GM19043 (cell line): ENCODE measurements at regions not wholly inside any gene's neighbourhood (a gene's known extent, or its start where the extent isn't known, plus 50 kb on each side); places are given as distances from the start of the nearest gene placed in this dataset.

Source experiments
- ATAC-seq: cut with Tn5 transposase; IDR thresholded peaks from one replicate; pipeline ENCODE4 v1.9.1; 2021; ENCODE audit warnings: low read depth; ENCODE audit not compliant: unreplicated experiment

DNA sequence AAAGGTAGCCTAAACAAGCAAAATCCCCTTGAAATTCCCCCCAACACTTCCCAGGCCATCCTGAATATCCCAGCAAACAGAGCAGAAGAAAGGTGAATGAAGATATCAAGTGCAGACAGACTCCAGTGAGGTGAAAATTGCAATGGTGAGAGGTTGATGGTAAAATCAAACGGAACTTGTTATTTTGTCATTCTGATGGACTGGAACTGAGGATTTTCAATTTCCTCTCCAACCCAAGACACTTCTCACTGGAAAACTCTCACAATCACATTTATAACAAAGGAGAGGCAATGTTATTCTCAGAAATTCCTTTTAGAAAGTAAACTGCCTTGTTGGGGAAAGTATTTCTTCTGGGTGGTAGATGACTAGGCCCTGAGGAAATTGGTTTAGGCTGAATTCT, 412.4 kb upstream of the C9orf72 start:
- no peak for ATAC-seq

DNA sequence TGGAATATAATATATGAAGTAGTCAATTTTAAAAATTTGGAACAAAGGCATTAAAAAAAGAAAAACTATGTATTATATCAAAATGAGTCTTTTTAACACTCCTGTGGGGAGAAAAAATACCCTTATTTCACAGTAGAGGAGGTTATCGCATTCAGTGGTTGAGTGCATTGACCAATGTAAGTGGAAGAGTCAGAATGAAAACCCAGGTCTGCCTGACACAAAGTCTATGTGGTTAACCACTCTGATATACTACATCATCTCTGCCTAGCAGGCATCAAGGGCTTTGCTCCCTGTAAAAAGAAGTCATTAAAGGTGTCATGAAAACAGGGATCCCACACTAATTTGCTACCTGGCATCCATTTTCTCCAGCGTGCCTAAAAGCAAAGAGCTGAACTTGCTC, 417.2 kb upstream of the C9orf72 start:
- no peak for ATAC-seq

- no peak for ATAC-seq
These were observed 417.9 kb upstream of the C9orf72 start for GRCh38 chr9:27991221-27991620.

DNA sequence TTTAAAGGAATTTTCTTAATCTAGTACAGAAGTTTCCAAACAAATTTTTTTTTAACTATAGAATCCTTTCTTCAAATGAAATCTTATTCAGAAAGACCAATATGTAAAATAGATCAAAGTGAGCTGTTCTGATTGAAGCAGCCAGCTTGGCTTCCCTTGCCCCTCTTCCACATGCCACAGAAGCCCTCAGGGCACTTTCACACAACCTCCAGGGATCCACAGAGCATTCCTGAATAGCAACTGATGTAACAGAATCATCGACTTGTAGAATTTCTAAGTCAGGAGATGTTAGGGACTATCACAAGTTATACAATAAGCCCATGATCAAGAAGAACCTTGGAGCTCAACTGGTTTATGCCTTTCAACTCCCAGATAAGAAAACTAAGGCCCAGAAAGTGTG, 427.8 kb upstream of the C9orf72 start:
- no peak for ATAC-seq

GRCh38 chr9:28004900-28005299, 431.6 kb upstream of the C9orf72 start:
- no peak for ATAC-seq

GRCh38 chr9:28005779-28006178, 432.5 kb upstream of the C9orf72 start:
- no peak for ATAC-seq

DNA sequence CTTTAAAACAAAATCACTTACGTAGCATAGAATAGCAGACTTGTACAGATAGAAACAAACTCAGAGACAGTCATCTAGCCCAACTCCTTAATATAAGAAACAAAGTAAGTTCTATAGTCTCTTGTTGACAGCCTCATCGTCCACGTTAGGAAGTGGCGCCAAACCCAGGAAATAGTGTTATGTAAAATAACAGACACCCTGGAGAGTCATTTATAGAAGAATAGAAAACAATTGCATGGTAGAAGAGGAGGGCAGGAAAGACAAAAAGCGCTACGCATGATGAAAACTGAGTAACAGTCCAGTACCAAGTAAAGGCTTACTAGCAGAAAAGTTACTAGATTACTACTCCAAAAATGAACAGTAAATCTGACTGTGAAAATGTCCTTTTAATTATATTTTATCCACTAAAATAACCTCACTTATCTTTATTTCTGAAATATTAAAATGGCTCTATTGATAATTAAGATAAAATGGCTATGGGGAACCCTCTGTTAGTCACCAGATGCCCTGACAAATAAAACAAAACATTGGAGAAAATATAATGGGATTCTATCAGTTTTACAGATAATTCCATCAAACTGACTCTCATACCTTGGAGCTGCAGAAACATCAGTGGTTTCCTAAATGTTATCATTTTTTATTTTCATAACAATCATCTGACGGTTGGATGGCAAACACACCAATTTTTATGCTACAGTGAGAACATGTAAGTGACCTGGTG, 434.0 kb upstream of the C9orf72 start:
- no peak for ATAC-seq

- ATAC-seq: no peak
These were observed 440.9 kb upstream of the C9orf72 start for GRCh38 chr9:28014212-28014611.

- ATAC-seq: no peak
These were observed 451.4 kb upstream of the C9orf72 start for GRCh38 chr9:28024676-28025075.

- ATAC-seq: no peak
These were observed 451.9 kb upstream of the C9orf72 start for GRCh38 chr9:28025186-28025585.

GRCh38 chr9:28031521-28032267, 458.4 kb upstream of the C9orf72 start:
- ATAC-seq: no peak

- no peak for ATAC-seq
These were observed 458.9 kb upstream of the C9orf72 start for GRCh38 chr9:28032268-28032590.

- ATAC-seq: no peak
These were observed 461.0 kb upstream of the C9orf72 start for GRCh38 chr9:28034242-28034641.

DNA sequence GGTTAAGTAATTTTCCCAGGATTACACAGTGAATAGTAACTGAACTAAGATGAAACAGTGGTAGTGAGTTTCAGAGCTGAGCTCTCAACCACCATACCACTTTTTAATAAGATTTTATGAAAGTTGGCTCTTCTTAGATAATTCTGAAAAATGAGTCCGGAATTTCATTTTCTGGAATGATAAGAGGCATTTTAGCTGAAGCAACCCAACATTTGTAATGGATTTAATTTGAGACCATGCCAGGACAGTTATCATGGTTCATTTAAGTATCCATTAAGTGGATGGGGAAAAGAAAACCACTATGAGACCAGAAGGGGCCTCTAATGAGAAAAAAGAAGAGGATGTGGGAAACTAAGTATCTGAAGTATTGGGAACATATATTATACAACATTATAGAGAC, 464.7 kb upstream of the C9orf72 start:
- ATAC-seq: no peak

- ATAC-seq: no peak
These were observed 471.8 kb upstream of the C9orf72 start for GRCh38 chr9:28045051-28045450.

GRCh38 chr9:28050046-28050445, 476.8 kb upstream of the C9orf72 start:
- no peak for ATAC-seq

- no peak for ATAC-seq
These were observed 477.7 kb upstream of the C9orf72 start for GRCh38 chr9:28050941-28051340.

DNA sequence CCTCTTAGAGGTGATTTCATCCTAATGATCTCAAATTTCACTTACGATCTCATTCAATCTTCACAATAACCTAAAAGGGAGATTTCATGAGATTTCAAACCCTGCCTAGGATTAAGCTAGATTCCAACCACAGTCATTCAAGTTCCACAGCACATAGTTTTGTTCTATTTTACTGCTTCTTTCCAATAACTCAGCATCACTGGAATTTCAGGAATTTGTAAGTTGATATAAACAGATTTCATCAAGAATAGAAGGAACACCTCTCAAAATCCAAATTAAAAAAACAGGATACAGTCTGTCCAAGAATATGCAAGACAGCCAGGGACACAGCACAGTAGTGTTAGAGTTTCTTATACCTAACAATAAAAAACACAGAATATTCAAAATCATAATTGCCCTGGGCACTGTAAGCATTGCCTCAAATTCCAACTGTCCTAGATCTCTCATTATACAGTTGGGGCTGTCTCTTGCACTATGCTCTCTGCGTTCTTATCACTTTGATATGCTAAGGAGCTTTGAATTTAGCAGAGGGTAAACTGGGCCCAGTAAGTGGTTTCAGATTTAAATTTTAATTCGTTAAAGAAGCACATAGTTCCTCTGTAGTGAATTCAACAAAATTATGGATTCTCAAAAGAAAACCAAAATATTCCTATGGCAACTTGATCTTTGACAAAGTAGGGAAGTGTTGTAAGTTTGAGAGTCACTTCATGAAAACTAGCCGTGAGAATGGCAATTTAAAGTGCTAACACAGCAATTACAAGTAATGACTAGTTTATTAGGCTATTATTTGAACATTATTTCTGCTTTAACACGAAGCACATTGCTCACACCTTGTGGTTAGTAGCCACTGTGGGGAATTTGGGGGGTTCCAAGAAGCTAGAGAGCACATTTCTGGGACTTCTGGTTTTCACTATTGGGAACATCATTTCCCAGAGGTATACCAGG, 478.6 kb upstream of the C9orf72 start:
- no peak for ATAC-seq

GRCh38 chr9:28053096-28053777, 480.0 kb upstream of the C9orf72 start:
- no peak for ATAC-seq

DNA sequence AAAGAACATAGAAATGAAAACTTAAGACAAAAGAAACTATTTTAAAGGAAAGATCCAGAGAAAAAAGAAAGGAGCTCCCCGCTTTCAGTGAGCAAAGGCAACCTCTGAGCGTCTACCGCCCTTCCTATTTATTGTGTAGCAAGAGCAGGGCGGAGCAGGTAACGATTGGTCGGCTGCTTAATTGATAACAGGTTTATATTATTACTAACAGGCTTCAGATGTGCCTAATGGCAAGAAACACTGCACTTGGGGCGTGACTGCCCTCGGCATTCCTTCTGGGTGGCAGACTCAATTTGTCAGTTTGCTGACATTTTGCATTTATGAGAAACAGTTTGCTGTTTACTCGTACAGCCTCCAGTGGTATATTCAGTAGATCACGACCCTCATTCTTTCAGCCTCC, 482.7 kb upstream of the C9orf72 start:
- no peak for ATAC-seq

GRCh38 chr9:28056466-28056865, 483.2 kb upstream of the C9orf72 start:
- ATAC-seq: no peak
